ENCODE measurements at regions not wholly inside any gene's neighbourhood (a gene's known extent, or its start where the extent isn't known, plus 50 kb on each side); places are given as distances from the start of the nearest gene placed in this dataset.

DNA sequence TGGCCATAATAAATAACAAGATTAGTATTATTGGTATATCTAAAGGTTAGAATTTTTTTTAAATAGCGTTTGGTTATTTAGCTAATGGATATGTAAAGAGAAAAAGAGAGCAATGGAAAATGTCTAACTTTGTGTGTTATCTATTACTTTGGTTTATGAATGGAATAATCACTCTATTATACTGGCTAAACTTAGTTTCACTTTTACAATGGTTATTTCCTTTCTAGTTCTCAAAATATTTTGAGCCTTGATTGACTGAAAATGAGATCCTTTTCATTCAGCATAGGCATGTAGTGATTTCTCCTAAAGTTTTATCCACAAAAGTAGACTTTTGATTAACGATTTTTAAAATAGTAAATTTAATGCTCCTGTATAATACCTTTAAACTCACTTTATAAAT is 51.6 kb upstream of the MLIP start:
- TF ChIP-seq, protein P1, sequence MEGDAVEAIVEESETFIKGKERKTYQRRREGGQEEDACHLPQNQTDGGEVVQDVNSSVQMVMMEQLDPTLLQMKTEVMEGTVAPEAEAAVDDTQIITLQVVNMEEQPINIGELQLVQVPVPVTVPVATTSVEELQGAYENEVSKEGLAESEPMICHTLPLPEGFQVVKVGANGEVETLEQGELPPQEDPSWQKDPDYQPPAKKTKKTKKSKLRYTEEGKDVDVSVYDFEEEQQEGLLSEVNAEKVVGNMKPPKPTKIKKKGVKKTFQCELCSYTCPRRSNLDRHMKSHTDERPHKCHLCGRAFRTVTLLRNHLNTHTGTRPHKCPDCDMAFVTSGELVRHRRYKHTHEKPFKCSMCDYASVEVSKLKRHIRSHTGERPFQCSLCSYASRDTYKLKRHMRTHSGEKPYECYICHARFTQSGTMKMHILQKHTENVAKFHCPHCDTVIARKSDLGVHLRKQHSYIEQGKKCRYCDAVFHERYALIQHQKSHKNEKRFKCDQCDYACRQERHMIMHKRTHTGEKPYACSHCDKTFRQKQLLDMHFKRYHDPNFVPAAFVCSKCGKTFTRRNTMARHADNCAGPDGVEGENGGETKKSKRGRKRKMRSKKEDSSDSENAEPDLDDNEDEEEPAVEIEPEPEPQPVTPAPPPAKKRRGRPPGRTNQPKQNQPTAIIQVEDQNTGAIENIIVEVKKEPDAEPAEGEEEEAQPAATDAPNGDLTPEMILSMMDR (conservative IDR thresholded peaks at IDR 0.05; ENCODE audit: low read depth, low read length): no peak
- no peak for TF ChIP-seq POLR2A (IDR thresholded peaks at IDR 0.05; ENCODE audit: low read depth, low read length)
- no peak for TF ChIP-seq CEBPB (IDR thresholded peaks at IDR 0.05; ENCODE audit: low read depth, low read length)
- TF ChIP-seq, protein P2, sequence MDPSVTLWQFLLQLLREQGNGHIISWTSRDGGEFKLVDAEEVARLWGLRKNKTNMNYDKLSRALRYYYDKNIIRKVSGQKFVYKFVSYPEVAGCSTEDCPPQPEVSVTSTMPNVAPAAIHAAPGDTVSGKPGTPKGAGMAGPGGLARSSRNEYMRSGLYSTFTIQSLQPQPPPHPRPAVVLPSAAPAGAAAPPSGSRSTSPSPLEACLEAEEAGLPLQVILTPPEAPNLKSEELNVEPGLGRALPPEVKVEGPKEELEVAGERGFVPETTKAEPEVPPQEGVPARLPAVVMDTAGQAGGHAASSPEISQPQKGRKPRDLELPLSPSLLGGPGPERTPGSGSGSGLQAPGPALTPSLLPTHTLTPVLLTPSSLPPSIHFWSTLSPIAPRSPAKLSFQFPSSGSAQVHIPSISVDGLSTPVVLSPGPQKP (IDR thresholded peaks at IDR 0.05; ENCODE audit: borderline replicate concordance, low read depth, low read length): no peak
- no peak for TF ChIP-seq SMC3 (IDR thresholded peaks at IDR 0.05; ENCODE audit: low read depth, low read length)
- TF ChIP-seq MXI1 (IDR thresholded peaks at IDR 0.05; ENCODE audit: borderline replicate concordance, low read depth, low read length): no peak

All from IMR-90 (cell line).